ENCODE measurements at regions not wholly inside any gene's neighbourhood (a gene's known extent, or its start where the extent isn't known, plus 50 kb on each side); places are given as distances from the start of the nearest gene placed in this dataset.

DNA sequence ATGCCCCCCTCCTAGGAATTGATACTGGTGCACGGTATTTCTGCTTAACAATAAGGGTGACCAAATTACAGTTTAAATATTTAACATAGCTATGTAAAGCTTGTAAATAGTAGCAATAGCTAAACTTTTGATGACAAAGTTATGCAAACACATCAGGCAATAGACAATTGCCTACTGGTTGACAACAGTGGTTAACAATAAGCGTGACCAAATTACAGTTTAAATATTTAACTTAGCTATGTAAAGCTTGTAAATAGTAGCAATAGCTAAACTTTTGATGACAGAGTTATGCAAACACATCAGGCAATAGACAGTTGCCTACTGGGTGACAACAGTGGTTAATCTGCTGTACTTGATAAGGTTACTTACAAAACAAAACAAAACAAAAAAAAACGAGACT is 886.5 kb upstream of the FLRT2 start:
- TF ChIP-seq CTCF (IDR thresholded peaks at IDR 0.05) (no peak), POLR2A (IDR thresholded peaks at IDR 0.05) (no peak)
